GM03348 (cell line): ENCODE measurements at regions not wholly inside any gene's neighbourhood (a gene's known extent, or its start where the extent isn't known, plus 50 kb on each side); places are given as distances from the start of the nearest gene placed in this dataset.
"Not testable (repeated sequence)": the region's sequence is repeated elsewhere in the genome, so short reads cannot be mapped to it uniquely, and the experiment has no call there.

ENCODE experiments used
- DNase-seq: peaks from one replicate; pipeline ENCODE4 v3.0.0; 2012; ENCODE audit warnings: low spot score

DNA sequence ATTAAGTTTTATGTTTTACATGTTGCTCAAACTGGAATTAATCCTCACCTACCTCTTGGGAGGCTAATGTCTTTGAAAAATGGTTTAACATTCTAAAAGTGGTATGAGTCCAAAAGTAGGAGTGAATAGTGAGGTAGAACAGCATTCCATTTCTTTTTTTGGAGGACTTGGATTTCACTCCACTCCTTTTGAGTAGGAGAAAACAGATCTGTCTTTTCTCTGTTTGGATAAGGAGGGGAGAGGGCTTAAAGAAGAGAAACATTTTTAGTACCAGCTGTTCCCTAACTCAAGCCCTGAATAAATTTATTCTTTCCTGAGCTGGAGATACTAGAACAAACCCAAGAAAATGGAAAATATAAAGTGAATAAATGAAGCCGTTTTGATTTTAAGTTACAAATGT, 687.9 kb downstream of the MECOM start:
- no peak for DNase-seq

DNA sequence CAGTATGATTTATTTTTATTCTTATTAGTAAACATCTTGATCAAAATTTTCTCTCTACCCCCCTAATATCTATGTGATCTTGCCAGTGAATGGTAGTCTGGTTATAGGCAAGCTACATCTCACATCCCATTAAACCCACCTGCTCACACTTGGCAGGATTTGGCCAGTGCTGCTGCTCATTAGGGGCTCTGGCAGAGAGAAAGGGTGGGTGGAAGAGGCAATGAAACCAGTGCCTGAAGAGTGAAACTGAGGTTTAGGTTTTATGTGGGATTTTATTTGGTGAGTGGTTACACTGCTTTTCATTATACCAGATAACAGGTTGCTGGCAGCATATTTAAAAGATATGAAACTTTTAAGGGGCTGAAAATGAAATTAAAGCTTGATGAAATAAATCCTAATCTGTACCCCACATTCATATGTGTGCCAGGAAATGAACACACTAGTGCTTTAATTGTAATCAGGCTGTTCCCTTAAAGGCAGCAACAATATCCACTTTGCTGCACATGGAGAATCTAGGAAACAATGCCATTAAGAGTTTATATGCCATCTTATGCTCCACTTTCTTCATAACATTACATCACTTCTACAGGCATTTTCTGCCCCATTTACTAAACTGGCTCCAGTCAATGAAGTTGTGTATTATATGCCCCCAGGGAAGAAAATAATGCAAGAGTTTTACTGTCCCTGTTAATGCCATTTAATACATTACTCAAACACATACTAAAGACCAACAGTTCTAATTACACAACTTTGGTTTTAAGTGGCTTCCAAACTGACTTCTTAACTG, 688.7 kb downstream of the MECOM start:
- DNase-seq: no peak

DNA sequence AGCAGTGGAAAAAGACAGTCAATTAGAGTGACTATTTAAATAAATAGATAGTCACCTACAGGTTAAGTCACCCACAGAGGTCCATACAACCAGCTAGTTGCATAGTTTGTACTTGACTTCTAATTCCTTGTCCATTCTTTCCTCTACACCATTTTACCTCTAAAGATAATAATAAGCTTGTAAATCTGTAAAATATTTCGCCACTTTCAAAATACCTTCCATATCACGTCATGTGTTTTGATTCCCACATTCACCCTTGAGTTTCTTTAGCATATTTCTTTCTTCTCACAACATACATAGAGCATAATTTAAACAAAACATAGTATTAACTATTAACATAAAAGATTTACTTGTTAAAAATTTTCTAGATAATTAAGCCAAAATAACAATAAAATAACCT, 689.6 kb downstream of the MECOM start:
- no peak for DNase-seq

DNA sequence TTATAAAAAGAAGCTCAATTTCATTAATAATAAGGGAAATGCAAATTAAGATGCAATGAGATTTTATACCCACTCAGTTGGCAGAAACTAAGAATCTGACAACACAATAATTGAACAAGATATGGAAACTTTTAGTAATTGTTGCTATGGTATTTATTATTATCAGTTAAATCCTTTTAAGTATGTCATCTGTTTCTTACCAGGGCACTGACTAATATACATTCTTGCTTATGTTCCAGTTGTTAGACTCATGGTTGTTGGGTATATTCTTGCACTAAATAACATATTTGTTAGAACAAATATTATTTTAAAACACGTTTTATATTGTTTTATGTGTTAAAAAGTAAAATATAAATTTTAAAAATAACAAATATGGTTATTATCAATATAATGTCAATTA, 690.3 kb downstream of the MECOM start:
- no peak for DNase-seq

GRCh38 chr3:168968609-168969008, 694.9 kb downstream of the MECOM start:
- DNase-seq: peak; percentile 7

DNA sequence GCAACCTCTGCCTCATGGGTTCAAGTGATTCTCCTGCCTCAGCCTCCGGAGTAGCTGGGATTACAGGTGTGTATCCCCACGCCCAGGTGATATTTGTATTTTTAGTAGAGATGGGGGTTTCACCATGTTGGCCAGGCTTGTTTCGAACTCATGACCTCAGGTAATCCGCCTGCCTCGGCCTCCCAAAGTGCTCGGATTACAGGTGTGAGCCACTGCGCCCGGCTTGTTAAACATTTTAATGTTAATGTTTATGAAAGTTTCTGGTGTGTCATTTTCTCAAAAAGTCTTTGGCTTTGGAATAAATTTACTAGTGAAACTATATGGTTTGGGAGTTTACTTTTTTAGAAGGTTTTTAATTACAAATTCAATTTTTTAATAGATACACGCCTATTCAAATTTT, 698.8 kb downstream of the MECOM start:
- no peak for DNase-seq

DNA sequence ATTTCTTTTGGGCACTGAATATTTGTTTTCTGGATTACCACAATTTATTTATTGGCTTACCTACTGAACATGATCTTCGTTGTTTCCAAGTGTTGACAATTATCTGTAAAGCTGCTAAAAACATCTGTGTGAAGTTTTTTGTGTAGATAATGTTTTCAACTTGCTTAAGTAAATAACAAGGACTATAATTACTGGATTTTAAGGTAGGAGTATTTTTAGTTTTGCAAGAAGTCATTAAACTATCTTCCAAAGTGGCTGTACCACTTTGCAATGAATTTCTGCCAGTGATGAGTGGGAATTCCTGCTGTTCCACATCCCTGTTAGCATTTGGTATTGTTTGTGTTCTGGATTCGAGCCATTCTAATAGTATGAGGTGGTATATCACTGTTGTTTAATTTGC, 702.2 kb downstream of the MECOM start:
- no peak for DNase-seq

DNA sequence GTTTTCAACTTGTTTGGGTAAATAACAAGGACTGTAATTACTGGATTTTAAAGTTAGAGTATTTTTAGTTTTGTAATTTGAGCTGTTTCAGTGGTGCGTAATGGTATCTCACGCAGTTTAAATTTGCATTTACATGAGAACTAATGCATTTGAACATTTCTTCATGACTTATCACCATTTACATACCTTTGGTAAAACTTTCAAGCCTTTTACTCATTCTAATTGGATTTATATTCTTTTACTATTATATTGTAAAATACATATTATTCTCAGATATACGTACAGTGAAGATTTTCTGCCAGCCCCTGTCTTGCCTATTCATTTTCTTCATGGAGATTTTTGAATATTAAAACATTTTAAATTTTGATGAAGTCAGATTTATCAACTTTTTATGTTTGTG, 703.8 kb downstream of the MECOM start:
- DNase-seq: no peak

- no peak for DNase-seq
Observed at GRCh38 chr3:168958466-168958865, 705.0 kb downstream of the MECOM start.

DNA sequence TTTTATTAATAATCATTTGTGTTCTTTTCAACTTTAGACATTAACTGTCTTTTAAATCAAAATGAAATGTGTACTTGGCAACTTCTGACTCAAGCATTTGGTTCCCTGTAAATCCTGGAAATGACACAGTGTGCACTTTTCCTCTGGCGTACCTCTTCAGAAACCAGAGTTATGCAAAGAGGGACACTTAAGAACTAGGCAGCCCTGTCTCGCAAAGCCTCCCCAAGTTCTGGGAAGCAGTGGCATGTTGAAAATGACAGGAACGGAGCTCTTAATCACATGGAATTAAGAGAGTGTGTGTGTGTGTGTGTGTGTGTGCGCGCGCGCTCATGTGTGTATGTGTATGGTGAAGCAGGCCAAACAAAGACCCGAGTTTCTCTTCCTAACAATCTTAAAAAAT, 707.4 kb downstream of the MECOM start:
- no peak for DNase-seq

- DNase-seq: peak; percentile 23
Observed at GRCh38 chr3:168952551-168952950, 711.0 kb downstream of the MECOM start.

DNA sequence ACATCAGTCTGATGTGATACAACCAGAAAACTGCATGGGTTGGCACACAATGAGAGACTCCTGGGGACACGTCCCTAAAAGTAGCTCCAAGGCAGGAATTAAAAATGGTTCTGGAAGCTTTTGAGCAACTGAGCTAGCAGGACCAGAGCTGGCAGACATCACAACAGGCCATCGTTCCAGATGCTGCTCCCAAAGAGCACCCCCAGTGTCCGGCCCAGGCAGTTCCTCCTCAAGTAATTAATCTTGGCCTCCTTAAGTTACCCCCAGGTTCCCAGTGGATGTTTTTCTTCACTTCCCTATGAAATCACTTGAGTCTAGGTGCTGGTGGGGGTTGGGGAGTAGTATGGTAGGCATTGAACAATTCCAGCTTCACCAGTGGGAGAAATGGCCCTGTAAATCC, 711.6 kb downstream of the MECOM start:
- no peak for DNase-seq

- no peak for DNase-seq
Observed at GRCh38 chr3:168951368-168951767, 712.1 kb downstream of the MECOM start.

DNA sequence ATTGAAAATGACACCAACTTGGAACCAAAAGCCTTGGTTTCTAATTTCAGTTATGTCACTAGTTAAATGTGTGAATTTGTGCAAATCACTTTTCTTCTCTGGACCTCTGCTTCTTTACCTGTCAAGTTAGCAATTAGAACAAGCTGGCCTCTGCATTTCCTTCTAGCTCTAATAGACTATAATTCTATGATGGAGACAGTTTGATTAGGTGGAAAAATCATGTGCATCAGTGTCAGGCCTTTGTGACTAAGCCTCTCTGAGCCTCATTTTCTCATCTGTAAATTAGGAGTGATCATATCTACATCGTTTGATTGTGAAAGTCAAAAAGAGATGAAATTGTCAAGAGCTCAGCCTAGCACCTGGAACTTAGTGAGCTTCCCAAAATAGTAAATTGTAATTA, 712.9 kb downstream of the MECOM start:
- DNase-seq: no peak

DNA sequence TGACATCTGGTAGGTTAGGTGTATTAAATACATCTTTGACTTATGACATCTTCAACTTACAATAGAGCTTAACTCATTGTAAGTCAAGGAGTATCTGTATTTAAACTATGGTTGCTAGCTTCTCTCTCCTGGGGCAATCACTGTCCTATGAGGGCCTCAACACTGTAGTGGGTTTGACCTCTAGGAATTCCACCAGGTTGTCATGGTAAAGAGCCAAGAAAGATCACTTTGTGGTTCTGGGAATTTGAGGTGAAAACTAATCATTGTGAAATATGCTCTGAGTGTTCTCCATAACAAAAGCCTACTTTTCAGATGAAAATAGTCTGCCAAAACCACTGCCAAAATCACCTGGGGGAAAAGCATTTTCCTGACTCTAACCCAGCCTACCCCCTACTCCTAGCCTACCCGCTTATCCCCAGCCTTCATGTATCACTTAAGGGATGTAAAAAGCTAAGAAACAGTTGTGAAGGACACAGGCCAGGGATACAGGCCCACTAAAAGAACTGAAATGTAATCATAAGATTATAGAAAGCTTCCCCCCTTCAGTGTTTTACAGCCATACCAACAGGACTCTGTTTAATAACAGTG, 723.8 kb downstream of the MECOM start:
- no peak for DNase-seq

DNA sequence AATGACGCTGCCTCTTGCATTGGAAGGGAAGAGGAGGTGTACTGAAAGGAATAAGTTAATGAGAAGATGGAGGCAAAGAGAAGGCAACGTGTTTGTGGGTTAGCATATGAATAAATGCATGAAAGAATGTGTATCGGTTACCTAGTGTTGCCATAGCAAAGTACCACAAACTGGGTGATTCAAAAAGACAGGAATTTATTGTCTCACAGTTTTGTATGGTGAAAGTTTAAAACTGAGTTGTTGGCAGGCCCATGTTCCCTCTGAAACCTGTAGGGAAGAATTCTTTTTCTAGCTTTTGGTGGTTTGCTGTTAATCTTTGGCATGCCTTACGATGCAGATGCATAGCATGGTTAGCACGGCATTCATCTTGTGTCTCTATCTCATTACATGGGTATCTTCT, 729.9 kb downstream of the MECOM start:
- no peak for DNase-seq

DNA sequence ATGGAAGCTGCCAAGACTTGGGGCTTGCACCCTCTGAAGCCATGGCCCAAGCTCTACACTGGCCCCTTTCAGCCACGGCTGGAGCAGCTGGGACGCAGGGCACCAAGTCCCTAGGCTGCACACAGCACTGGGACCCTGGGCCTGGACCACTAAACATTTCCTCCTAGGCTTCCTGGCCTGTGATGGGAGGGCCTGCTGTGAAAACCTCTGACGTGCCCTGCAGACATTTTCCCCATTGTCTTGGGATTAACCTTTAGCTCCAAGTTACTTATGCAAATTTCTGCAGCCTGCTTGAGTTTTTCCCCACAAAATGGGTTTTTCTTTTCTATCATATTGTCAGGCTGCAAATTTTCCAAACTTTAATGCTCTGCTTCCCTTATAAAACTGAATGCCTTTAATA, 733.5 kb downstream of the MECOM start:
- DNase-seq: not testable (repeated sequence)

DNA sequence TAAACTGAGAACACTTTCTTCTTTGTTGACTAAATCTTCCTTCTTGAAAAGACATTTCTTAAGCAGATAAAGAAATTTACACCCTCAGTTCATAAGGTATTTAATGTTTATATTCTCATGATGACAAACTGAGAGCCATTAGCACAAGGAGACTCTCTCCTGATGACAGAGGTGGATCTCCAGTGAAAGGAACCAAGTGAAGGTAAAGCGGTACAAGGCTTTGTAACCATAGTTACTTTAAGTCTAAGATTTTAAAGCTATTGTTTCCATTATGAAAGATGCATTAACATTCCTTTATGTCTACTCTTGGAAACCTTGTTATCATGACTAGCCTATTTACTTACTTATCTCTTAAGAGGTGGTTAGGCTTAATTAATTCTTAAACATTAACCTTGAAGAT, 737.1 kb downstream of the MECOM start:
- no peak for DNase-seq

GRCh38 chr3:168925568-168925967, 737.9 kb downstream of the MECOM start:
- DNase-seq: no peak

- no peak for DNase-seq
Observed at GRCh38 chr3:168914662-168915061, 748.9 kb downstream of the MECOM start.

GRCh38 chr3:168909260-168909659, 754.3 kb downstream of the MECOM start:
- DNase-seq: peak; percentile 10

- no peak for DNase-seq
Observed at GRCh38 chr3:168895419-168895818, 768.1 kb downstream of the MECOM start.

GRCh38 chr3:168894214-168894613, 769.3 kb downstream of the MECOM start:
- DNase-seq: no peak

GRCh38 chr3:168889666-168890065, 773.8 kb downstream of the MECOM start:
- DNase-seq: no peak
